GM21723 (cell line): ENCODE measurements at regions not wholly inside any gene's neighbourhood (a gene's known extent, or its start where the extent isn't known, plus 50 kb on each side); places are given as distances from the start of the nearest gene placed in this dataset.
"Not testable (repeated sequence)": the region's sequence is repeated elsewhere in the genome, so short reads cannot be mapped to it uniquely, and the experiment has no call there.

Source experiments
- ATAC-seq: cut with Tn5 transposase; IDR thresholded peaks from one replicate; pipeline ENCODE4 v1.9.1; 2021; ENCODE audit warnings: mild to moderate bottlenecking, moderate library complexity; ENCODE audit not compliant: unreplicated experiment

GRCh38 chr5:99614888-99615287 lies 686.1 kb upstream of the CHD1 start:
- no peak for ATAC-seq

- no peak for ATAC-seq
Measured at GRCh38 chr5:99607124-99607523, 678.3 kb upstream of the CHD1 start.

DNA sequence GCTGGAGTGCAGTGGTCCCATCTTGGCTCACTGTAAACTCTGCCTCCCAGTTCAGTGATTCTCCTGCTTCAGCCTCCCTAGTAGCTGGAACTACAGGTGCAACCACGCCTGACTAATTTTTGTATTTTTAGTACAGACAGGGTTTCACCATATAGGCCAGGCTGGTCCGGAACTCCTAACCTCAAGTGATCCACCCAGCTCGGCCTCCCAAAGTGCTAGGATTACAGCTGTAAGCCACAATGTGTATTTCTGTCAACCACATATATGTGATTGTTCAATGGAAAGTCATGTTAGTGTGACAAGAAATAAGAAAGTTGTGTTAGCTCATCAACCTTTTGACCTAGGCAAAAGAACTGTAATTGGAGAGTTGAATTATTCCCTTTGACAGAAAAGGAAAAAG lies 677.1 kb upstream of the CHD1 start:
- no peak for ATAC-seq

- ATAC-seq: no peak
Measured at GRCh38 chr5:99600952-99601351, 672.1 kb upstream of the CHD1 start.

GRCh38 chr5:99590806-99591205 lies 662.0 kb upstream of the CHD1 start:
- no peak for ATAC-seq

- ATAC-seq: no peak
Measured at GRCh38 chr5:99589424-99589823, 660.6 kb upstream of the CHD1 start.

GRCh38 chr5:99587983-99588382 lies 659.2 kb upstream of the CHD1 start:
- no peak for ATAC-seq

DNA sequence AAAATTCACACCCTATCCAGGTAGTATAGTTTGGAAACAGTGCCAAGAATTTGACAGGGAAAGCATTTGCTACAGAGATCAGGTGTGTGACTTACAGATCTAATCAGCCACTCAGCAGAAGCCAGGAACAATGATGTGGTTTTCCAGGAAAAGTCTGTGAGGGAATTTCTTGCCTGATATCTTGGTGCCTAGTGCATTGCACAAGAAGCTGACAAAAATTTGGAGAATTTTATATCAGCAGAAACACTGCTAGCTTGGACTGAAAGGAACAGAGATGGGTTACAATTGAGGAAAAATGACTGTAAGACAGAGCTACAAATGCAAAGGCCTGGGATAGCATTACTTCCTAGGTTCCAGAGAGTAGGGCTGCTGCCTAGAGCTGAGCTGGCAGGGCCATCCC lies 658.1 kb upstream of the CHD1 start:
- no peak for ATAC-seq

DNA sequence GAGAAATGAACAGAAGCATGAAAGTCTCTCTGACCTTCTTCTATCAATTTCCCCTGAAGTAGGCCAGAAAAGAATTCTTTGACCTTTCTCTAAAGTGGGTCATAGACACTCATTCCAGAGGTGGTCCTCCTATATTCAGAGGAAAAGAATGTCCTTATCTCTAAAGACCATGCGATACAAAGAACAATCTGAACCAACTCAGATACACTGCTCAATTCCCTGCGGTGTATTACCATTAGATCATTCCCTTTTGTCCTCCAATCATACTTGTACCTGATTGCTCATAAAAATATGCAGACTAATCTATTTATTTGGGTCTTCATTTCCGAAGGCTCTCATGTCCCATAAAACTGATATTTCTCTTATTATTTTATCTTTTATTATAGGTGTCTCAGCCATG lies 652.4 kb upstream of the CHD1 start:
- not testable (repeated sequence) for ATAC-seq

GRCh38 chr5:99562937-99563627 lies 634.3 kb upstream of the CHD1 start:
- ATAC-seq: not testable (repeated sequence)

GRCh38 chr5:99553211-99553810 lies 624.5 kb upstream of the CHD1 start:
- ATAC-seq: no peak

DNA sequence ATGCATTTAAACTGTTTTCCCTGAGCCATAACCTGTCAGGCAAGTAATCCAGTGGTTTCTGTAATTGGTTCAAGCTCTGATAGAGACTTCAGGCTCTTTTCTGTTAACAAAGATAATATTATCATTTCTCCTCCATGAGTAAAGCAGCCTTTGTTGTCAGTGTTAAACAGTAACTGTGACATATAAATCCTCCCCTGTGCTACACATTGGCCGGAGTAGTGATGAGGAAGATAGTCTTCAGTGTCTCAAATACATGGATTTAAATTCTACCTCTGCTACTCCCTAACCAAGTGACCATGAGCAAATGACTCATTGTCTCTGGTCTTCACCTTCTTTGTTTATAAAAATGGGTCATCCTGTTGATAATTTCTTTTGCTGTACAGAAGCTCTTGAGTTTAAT lies 615.5 kb upstream of the CHD1 start:
- no peak for ATAC-seq

DNA sequence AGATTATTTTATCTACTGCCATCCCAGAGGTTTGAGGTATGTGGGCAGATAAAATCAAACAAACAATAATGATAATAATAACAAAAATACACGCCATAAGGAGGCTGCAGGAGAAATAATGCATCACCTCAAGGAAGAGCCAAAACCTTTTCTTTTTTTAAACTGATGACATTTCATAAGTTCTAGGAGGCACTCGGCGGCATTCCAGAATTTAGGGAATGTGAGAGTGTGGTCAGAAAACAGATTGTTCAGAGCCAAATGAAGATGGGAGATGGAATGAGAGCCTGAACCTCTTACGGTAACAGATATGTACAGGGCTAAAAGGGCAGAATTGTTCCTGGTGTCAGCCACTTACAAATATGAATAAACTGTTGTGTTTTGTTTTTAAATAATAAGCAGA lies 615.0 kb upstream of the CHD1 start:
- no peak for ATAC-seq

- ATAC-seq: not testable (repeated sequence)
Measured at GRCh38 chr5:99534241-99534640, 605.4 kb upstream of the CHD1 start.

DNA sequence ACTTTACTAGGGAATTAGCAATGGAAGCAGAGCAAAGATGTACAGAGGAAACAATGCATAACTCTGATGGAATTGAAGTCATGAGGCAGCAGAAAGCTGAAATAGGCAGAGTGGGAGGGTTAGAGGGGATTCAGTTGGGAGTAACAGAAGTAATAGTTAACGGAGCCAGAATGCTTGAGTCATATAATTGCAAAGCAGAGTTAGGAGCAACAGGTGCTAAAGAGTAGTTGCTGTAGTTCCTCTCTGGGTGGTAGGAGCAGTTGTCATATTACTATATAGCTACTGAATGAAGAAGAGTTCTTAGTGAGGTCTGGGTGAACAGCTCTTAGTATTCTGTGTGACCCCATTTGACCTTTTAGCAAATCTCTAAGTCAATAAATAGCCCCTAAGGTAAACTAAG lies 592.9 kb upstream of the CHD1 start:
- ATAC-seq: not testable (repeated sequence)

DNA sequence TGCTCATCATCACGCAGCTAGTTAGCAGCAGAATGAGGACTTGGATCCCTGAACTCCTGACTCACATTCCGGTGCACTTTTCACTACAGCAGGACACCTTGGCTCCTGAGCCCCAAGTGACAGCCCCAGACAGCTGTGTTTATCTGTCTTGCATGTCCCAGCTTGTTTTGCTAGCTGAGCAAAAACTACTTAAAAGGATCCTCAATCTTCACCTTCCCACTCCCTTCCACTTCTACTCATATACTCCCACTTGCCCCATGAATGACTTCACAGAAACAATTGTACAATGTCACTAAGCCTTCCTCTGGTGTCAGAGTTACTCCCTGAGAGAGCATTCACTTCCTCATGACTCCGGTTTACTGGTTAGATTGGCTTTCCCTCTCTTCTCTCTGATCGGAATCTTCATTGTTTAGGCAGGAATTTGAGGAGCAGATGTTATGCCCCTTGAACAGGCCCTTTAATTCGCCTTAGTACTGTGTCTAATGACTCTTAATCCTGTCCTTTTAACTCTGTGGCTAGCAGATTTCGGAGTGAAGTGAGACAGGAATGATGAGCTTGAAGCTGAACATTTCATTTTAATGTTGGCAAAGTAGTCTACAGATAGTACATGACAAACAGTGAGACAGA lies 587.2 kb upstream of the CHD1 start:
- ATAC-seq: not testable (repeated sequence)

DNA sequence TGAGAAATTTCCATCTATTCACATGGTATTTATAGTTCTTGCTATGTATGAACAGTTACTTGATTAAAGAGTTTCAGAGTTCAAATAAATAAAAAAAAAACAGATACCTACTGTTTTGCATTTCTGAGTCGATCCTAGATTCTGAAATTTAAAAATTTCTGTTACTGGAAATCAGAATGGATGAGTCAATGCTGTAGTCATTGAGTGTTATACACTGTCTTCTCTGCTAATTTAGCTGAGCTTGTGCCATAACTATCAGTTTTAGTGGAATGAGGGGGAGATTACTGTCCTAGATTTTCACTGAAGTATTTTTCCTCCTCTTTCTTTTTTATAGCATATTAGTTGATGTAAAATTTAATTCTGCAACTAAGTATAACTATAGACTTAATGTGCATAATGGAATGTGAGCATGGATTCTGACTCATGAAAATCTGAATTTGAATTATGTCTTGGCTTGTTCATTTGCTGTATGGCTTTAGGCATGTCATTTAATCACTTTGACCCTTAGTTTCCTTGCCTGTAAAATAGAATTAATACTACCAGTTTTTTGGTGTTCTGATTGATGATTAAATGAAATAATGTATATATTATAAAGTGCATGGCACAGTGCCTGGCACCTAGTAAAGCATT lies 581.5 kb upstream of the CHD1 start:
- ATAC-seq: not testable (repeated sequence)

DNA sequence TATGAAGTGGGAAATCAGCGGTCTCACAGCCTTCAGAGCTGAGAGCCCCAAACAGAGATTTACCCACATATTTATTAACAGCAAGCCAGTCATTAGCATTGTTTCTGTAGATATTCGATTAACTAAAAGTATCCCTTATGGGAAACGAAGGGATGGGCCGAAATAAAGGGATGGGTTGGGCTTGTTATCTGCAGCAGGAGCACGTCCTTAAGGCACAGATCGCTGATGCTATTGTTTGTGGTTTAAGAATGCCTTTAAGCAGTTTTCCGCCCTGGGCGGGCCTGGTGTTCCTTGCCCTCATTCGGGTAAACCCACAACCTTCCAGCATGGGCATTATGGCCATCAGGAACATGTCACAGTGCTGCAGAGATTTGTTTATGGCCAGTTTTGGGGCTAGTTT lies 580.3 kb upstream of the CHD1 start:
- ATAC-seq: not testable (repeated sequence)

- ATAC-seq: not testable (repeated sequence)
Measured at GRCh38 chr5:99495456-99495855, 566.6 kb upstream of the CHD1 start.

DNA sequence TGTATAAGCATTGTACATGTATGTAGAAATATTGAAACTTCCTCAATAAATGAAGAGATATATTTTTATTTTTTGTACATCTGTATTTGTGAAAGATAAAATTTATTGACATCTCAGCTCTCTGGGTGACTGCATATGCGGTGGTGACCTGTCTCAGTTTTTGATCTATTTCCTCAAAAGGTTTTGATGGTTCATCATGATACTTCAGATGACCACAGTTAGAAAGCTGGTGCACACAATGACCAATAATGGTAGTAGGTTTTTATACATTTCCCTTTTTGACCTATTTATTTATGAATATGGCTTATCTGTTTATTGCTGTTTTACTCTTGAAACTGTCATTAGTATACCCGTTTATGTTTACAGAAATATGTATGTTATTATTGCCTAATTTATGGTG lies 549.6 kb upstream of the CHD1 start:
- not testable (repeated sequence) for ATAC-seq

- not testable (repeated sequence) for ATAC-seq
Measured at GRCh38 chr5:99473328-99473727, 544.5 kb upstream of the CHD1 start.

DNA sequence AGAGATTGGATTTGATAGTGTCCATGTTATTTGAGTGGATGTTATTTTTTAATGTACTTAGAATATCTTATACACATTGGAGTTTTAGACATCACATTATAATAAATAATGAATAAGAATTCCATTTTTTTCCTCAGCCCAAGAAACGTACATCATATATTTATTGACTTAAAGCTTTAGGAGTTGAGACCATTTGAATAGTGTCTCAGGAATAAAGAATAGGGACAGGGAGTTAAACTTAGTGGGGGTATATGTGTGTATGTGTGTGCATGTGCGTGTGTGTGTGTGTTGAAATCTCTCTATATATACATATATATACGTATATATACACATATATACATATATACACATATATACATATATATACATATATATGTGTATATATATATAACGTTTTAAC lies 542.9 kb upstream of the CHD1 start:
- ATAC-seq: not testable (repeated sequence)
